GM12892 (cell line): ENCODE measurements at regions not wholly inside any gene's neighbourhood (a gene's known extent, or its start where the extent isn't known, plus 50 kb on each side); places are given as distances from the start of the nearest gene placed in this dataset.

Experiments
- POLR2A ChIP-seq: IDR thresholded peaks from 2 replicates; pipeline ENCODE4 v1.6.1; 2011; ENCODE audit warnings: low read depth, low read length, control low read depth
- POLR2AphosphoS5 ChIP-seq: IDR thresholded peaks from 2 replicates; pipeline ENCODE4 v1.6.1; 2011; ENCODE audit warnings: low read depth, low read length, control low read depth

- TF ChIP-seq POLR2AphosphoS5, result no peak
- no peak for TF ChIP-seq POLR2A
Observed at GRCh38 chr1:87179851-87180519, 148.7 kb upstream of the LMO4 start.
